NCI-H774 (cell line): ENCODE measurements at regions not wholly inside any gene's neighbourhood (a gene's known extent, or its start where the extent isn't known, plus 50 kb on each side); places are given as distances from the start of the nearest gene placed in this dataset.
A peak's percentile ranks its signal among the peaks of the same experiment; 100 is the strongest.

ENCODE experiments used
- DNase-seq: peaks from one replicate; lab custom pipeline; 2025; lab: John Stamatoyannopoulos, UW

DNA sequence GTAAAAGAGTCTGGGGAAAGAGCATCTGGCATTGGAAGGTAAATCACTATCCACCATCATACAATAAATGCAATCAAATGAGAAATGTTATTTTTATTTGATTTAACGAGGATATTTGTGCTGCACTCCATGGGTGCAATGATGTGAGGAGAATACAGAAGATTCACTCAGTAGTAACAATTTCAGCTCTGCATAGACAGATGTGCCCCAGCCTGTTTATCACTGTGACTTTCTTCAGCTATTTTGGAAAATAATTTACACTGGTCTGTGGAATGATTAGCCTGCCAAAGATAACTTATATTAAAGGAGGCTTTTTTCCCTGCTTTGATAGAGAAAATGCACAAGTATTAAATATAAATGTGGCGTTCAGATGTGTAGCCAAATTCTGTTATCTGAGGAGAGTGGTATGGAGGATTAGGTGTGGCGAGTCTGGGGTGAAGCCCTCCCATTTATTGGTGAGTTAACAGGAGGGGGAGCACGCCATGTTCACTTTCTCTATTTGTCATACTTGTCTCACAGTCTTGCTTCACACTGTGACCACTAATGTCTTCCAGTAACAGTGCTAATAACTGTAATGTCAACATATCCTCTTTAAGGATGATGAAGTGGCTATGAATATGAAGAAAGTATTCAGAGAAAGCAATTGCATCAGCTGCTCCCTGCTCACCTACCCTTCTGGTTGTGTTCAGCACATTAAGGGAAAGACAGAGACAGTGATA, 645.6 kb downstream of the MMUT start:
- DNase-seq, result no peak

DNA sequence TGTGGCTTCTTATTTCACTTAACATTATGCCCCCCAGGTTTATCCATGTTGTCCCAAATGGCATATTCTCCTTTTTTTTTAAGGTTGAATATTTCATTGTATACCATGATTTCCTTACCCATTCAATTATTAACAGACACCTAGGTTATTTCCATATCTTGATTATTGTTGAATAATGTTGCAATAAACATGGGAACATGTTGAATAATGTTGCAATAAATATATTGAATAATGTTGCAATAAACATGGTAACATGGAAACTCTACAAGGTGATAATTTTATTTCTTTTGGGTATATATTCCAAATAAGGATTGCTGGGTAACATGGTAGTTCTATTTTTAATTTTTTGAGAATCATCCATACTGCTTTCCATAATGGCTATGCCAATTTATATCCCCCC, 648.1 kb downstream of the MMUT start:
- no peak for DNase-seq

GRCh38 chr6:48813836-48814235, 649.2 kb downstream of the MMUT start:
- DNase-seq, result no peak

GRCh38 chr6:48809700-48810099, 653.4 kb downstream of the MMUT start:
- DNase-seq, result no peak

- no peak for DNase-seq
These were observed 653.8 kb downstream of the MMUT start for GRCh38 chr6:48809245-48809644.

- no peak for DNase-seq
These were observed 664.8 kb downstream of the MMUT start for GRCh38 chr6:48798296-48798695.

DNA sequence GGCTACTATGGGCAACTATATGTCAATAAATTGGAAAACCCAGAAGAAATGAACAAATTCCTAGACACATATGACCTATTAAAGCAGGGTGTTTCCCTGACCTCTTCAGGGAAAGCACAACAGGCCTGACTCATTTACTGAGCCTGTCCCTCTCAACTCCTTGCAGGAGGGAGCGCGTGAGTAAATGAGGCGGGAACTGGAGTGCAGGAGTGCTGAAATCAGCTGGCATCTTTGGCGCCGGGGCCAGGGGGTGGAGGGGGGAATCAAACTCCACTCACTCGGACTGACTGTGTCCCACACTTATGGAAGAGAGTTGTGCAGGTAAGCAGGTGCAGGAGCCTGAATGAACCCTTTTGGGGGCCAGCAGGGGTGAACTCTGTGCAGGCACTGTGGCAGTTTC, 671.2 kb upstream of the PTCHD4 start:
- DNase-seq, result no peak

- no peak for DNase-seq
These were observed 666.4 kb upstream of the PTCHD4 start for GRCh38 chr6:48777411-48777810.

GRCh38 chr6:48775157-48775556, 664.2 kb upstream of the PTCHD4 start:
- no peak for DNase-seq

DNA sequence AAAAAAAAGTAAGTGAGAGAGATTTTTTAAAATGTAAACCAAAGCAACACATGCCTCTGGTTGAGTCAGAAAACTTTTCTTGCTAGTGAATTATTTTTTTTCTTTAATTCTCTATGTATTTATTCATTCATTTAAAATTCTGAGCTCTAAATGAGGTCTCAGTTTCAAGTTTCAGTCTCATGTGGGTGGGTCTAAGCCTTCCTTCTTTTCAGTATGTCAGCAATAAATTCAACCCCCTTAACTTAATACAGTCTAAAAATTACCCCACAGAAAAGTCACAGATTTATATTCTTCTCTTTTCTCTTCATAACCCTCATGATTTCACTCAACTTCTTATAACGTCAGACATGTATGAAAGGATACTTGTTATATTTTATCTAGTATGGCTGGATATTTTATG, 663.3 kb upstream of the PTCHD4 start:
- no peak for DNase-seq

DNA sequence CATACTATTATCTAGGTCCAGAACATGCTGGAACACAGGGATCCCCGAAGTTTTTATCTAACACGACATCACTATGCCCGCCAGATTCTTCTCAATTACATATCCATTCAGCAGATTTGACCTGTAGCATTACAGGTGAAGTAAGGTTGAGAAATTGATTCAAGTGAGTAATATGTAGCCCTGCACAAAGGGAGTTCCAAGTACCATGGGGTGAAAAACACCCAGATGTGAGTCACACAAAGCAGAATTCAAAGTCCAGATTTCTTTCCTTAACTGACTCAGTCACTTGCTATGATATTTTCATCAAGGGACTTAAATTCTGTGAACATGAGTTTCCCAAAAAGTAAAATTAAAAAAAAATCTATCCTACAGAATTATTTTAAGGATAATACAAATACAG, 655.4 kb upstream of the PTCHD4 start:
- DNase-seq, result no peak

- DNase-seq, result peak; percentile 44
These were observed 654.5 kb upstream of the PTCHD4 start for GRCh38 chr6:48765352-48765961.

DNA sequence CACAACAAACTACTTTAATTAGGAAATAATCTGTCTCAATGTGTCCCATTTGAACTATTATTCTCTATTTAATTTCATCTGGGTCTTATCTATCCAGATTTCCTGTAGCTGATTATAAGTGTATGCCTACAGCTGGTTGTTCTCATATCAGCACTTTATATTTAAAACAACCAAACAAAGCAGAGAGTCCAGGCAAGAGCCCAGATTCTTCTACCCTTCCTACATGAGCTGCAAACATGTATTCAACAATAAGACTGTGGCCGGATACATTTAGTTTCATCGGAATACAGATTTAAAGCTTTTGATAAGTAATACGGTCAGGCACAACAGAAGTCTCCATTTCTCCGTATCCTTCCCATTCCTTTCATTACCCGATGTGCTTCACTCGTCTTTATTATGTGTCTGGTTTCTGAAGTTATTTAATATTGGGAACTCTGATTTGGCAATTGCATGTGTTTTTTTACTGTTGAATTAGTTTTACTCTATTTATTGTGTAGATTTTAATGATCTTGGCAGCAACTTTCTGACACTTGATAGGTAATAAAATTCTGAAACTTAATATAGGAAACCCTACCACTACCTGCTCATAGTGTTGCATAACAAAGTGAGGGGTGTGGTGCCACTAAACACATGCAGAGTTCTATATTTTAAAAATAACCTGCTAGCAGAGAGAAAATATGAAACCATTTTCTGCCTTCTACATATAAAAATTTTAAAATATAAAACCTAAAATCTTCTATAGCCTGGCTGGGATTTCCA, 653.5 kb upstream of the PTCHD4 start:
- no peak for DNase-seq

DNA sequence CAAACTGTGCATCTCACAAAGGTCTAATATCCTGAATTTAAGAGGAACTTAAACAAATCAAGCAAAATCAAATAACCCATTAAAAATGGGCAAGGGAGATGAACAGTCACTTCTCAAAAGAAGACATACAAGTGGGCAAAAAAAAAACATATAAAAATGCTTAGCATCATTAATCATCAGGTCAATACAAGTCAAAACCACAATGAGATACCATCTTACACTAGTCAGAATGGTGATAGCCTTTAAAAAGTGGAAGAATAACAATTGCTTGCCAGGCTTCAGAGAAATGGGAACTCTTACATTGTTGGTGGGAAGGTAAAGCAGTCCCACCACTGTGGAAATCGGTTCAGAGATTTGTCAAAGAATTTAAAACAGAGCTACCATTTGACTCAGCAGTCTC, 646.7 kb upstream of the PTCHD4 start:
- no peak for DNase-seq

- DNase-seq, result no peak
These were observed 644.3 kb upstream of the PTCHD4 start for GRCh38 chr6:48755315-48755714.

GRCh38 chr6:48754641-48755040, 643.6 kb upstream of the PTCHD4 start:
- no peak for DNase-seq

DNA sequence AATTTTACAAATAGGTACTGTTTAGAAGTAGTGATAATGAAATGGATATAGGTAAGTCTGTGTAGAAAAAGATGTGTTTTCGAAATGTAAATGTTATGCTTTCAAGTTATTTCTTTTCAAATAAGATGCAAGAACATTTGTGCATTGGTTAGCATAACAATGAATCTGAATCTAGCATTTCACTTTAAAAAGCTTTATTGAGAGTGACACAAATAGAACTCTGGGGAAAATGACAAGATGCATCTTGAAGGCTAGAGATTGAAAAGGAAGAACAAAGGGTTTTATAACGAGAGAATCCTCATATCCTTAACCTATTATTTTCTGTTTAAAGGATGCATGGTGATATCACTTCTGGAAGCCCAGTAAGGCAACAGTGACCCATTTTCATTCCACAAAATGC, 639.9 kb upstream of the PTCHD4 start:
- no peak for DNase-seq

DNA sequence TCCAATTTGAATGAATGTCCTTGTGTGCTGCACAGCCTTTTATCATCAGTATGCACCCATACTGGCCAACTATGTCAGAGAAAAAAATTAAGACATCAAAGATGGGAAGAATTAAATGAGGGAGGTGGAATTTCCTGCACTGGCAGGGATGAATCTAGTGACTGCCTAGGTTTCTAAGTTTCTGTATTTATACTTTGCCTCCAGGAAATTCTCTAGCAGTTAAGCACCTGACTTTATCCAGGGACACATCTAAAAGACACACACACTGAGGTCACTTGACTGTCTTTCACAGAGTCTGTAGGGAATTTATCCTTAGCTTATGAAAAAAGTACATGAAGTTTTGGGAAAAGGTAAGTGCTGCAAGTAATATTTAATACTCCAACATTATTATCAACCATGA, 636.5 kb upstream of the PTCHD4 start:
- no peak for DNase-seq

- no peak for DNase-seq
These were observed 636.0 kb upstream of the PTCHD4 start for GRCh38 chr6:48747040-48747439.

DNA sequence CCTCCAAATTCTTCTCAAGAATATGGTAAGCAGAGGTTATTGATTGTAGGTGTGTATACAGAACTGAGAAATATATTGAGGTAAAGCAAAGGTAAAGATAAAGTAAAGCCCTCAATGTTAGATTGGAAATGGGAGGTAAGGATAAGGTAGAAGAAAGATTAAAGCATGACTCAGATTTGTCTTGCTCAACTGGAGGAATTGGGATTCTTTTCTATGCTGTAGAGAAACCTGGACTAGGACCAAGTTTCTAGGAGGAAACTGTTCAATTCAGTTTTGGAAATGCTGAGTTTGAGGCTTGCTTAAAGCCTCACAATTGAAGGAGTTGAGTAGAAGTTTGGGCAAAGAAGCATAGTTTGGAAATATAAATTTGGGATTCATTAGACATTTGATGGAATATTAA, 634.0 kb upstream of the PTCHD4 start:
- DNase-seq, result no peak

DNA sequence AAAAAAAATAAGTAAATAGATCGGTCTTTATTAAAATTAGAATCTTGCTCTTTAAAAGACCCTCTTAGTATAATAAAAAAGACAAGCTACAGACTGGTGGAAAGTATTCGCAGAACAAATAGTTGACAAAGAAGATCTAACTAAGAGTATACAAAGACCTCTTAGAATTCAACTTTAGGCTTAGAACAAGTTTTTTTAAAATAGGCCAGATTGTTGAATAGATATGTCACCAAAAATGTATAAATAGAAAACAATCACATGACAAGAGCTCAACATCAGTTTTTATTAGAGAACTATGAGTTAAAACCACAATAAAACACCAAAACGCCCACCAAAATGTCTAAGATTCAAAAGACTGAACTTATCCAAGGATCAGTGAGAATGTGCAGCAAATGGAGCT, 632.7 kb upstream of the PTCHD4 start:
- DNase-seq, result no peak

DNA sequence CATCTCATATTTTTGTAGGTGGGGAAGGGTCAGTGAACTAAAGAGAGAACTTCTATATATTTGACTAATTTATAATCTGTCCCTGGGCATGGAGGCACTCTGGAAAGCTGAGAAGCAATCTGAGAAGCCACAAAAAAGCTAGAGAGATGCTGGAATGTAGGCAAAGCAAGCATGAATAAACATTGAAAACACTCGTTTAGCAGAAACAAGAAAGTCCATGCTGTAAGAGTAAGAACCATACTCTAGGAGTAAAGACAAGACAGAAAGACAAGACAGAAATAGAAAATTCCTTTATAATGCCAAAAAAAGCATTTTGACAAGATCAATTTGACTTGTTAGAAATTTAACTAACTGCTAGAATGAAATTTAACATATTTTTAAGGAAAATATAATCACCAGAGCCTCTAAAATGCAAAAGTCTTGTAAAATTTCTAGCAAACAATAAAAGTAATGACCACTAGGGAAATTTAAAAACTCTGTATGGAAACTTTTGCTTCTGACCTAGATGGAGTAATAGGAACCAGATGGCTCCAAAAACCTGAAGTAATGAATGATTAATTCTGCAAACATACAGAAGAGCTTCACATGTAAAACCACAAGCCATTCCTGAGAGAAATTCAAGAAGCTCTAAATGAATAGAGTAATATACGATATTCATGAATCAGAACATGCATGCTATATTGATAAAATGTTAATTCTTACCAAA, 625.7 kb upstream of the PTCHD4 start:
- DNase-seq, result no peak

DNA sequence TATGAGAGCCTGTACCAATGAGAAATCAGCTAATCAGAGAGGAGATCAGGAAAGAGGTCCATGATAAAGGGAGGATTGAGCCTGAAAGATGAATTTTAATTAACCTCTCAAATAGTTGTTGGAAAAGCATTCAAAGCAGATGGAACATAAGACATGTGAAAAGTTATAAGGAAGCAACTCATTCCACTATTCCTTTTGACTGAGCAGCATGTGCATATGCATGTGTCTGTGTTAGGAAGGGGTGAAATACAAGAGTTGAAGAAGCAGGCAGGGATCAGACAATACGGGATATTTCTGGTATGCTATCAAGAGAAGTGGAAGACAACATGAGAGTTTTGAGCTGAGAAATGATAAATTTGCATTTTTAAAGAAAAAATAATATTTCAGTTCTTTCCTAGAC, 624.8 kb upstream of the PTCHD4 start:
- no peak for DNase-seq
